ENCODE measurements at regions not wholly inside any gene's neighbourhood (a gene's known extent, or its start where the extent isn't known, plus 50 kb on each side); places are given as distances from the start of the nearest gene placed in this dataset.

GRCh38 chr18:39188278-39188677 is 1622.7 kb upstream of the CELF4 start:
- TF ChIP-seq CTCF (conservative IDR thresholded peaks at IDR 0.05; ENCODE audit: low read depth, low read length) (no peak), EZH2 (IDR thresholded peaks at IDR 0.05; ENCODE audit: low read length, unreplicated experiment) (no peak)
